ENCODE measurements at regions not wholly inside any gene's neighbourhood (a gene's known extent, or its start where the extent isn't known, plus 50 kb on each side); places are given as distances from the start of the nearest gene placed in this dataset.

DNA sequence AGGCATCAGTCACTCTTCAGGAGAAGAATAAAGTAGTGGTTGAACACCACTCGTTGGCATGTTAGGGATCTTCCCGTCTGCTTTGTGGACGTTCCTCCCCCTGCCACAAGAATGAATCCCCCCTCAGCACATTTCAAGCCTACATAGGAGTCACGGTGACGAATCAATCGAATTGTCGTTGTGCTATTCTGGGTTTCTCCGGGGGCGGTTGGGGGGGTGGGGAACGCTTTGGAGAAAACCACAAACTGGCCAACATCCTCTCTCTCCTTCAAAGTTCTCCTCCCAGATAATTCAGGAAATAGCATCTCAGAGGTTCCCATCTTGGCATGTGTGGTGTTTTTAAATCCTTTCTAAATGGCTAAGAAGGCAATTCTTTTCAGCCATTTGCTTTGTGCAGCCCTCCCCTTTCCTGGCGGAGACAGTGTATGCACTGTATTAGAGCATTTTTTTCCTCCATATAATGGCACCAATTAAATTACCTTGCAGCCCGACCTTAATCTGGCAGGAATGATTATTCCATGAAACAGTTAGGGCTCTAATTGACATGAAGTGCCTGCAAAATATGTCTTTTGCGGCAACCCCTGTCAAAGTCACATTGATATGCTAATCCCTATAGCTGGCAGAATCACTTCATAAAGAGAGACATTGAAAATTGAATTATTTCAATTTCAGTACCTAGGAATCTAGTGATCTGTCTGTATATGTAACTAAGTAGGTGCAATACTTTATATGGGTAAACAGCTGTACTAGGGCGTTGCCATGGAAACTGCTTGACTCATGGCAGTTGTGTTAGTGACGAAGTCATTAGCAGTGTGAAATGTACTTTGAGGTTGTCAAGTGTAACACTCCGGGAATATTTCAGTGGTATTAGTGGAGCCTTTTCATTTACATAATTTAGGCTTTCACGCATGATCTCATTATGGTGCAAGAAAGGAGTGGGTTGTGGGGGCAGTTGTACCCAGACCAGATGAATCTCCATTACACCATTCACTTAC, 323.4 kb upstream of the SLC14A2 start:
- intact Hi-C loops (cut with DNase I): no loop called here
- Histone ChIP-seq H3K4me3 (no peak overlapping the region), H3K36me3 (no peaks in the 10 kb centered on the region), H3K27ac (no peak overlapping the region), H3K4me1 (no peaks in the 10 kb centered on the region), H3K27me3 (no peaks in the 10 kb centered on the region), H3K9me3 (no peaks in the 10 kb centered on the region)
- DNase-seq: no peak
- ATAC-seq: no peak
- TF ChIP-seq, protein P1, sequence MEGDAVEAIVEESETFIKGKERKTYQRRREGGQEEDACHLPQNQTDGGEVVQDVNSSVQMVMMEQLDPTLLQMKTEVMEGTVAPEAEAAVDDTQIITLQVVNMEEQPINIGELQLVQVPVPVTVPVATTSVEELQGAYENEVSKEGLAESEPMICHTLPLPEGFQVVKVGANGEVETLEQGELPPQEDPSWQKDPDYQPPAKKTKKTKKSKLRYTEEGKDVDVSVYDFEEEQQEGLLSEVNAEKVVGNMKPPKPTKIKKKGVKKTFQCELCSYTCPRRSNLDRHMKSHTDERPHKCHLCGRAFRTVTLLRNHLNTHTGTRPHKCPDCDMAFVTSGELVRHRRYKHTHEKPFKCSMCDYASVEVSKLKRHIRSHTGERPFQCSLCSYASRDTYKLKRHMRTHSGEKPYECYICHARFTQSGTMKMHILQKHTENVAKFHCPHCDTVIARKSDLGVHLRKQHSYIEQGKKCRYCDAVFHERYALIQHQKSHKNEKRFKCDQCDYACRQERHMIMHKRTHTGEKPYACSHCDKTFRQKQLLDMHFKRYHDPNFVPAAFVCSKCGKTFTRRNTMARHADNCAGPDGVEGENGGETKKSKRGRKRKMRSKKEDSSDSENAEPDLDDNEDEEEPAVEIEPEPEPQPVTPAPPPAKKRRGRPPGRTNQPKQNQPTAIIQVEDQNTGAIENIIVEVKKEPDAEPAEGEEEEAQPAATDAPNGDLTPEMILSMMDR (IDR thresholded peaks at IDR 0.05): no peak

GRCh38 chr18:45295388-45295787, 319.9 kb upstream of the SLC14A2 start:
- Histone ChIP-seq H3K9me3 (no peaks in the 10 kb centered on the region), H3K27ac (no peak overlapping the region), H3K4me3 (no peak overlapping the region), H3K4me1 (no peaks in the 10 kb centered on the region), H3K27me3 (no peaks in the 10 kb centered on the region), H3K36me3 (no peaks in the 10 kb centered on the region)
- ATAC-seq: no peak
- intact Hi-C loops (cut with DNase I): no loop called here
- no peak for DNase-seq
- TF ChIP-seq, protein P1 (IDR thresholded peaks at IDR 0.05): no peak

DNA sequence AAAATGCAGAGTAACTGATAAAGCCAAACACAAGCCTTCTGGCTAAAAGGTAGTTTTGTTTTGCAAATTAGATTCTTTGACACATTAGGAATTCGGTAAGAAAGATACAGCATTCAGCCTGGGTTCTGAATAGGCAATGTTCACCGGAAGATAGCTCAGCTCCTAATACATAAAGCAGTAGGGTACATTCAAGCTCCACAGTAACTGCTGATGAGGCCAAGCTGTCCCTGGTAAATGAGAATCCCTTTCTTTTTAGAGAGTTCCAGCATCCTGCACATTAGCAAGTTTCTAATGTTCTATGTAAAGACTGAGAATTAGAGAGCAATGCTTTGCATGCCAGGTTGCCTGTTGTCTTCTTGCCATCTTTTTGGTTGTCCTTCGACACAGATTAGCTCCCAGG, 316.3 kb upstream of the SLC14A2 start:
- no peak overlapping the region for H3K4me3 ChIP-seq
- no peak overlapping the region for H3K27ac ChIP-seq
- TF ChIP-seq, protein P1 (IDR thresholded peaks at IDR 0.05): no peak
- ATAC-seq (no peak), DNase-seq (no peak)
- H3K36me3 ChIP-seq: no peaks in the 10 kb centered on the region
- no peaks in the 10 kb centered on the region for H3K27me3 ChIP-seq
- H3K9me3 ChIP-seq: no peaks in the 10 kb centered on the region
- H3K4me1 ChIP-seq: no peaks in the 10 kb centered on the region
- intact Hi-C loops (cut with DNase I): no loop called here

- Histone ChIP-seq H3K4me3 (no peak overlapping the region), H3K4me1 (no peaks in the 10 kb centered on the region), H3K36me3 (no peaks in the 10 kb centered on the region), H3K27me3 (no peaks in the 10 kb centered on the region), H3K27ac (no peak overlapping the region), H3K9me3 (no peaks in the 10 kb centered on the region)
- ATAC-seq: no peak
- DNase-seq: no peak
- TF ChIP-seq, protein P1 (IDR thresholded peaks at IDR 0.05): no peak
- intact Hi-C loops (cut with DNase I): no loop called here
Measured at GRCh38 chr18:45303026-45303425, 312.2 kb upstream of the SLC14A2 start.

- Histone ChIP-seq H3K4me3 (no peak overlapping the region), H3K4me1 (no peaks in the 10 kb centered on the region), H3K27ac (no peak overlapping the region), H3K36me3 (no peaks in the 10 kb centered on the region), H3K9me3 (no peaks in the 10 kb centered on the region), H3K27me3 (no peaks in the 10 kb centered on the region)
- no peak for DNase-seq
- intact Hi-C loops (cut with DNase I): no loop called here
- no peak for ATAC-seq
- TF ChIP-seq, protein P1 (IDR thresholded peaks at IDR 0.05): no peak
Measured at GRCh38 chr18:45304558-45304957, 310.7 kb upstream of the SLC14A2 start.

All from upper lobe of right lung (tissue), 1 donor.